HG03064 (cell line): ENCODE measurements at regions not wholly inside any gene's neighbourhood (a gene's known extent, or its start where the extent isn't known, plus 50 kb on each side); places are given as distances from the start of the nearest gene placed in this dataset.
"Not testable (repeated sequence)": the region's sequence is repeated elsewhere in the genome, so short reads cannot be mapped to it uniquely, and the experiment has no call there.

ENCODE experiments used
- ATAC-seq: cut with Tn5 transposase; IDR thresholded peaks from one replicate; pipeline ENCODE4 v1.9.1; 2021; ENCODE audit warnings: low read depth; ENCODE audit not compliant: unreplicated experiment

DNA sequence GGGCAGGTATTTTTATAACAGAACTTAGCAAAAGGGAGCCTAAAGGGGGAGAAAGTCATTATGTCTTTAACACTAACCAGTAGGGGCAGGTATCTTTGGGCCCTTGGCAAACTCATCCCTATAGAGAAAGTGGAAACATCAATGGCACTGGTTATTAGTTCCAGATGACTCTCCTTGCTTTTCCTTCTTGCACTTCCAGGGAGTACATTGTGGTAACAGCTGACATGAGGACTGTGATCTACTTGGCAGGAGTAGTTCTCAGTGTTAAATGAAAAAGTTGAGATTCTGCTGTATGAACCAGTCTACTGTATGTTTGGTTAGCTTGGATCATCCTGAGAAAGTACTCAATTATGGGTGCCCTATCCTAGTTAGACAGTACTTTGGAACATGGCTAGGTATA is 93.6 kb downstream of the ATXN3L start:
- no peak for ATAC-seq

- ATAC-seq = no peak
These were observed 95.8 kb downstream of the ATXN3L start for GRCh38 chrX:13223868-13224567.

- no peak for ATAC-seq
These were observed 98.9 kb downstream of the ATXN3L start for GRCh38 chrX:13220916-13221315.

GRCh38 chrX:13219991-13220764 is 99.7 kb downstream of the ATXN3L start:
- ATAC-seq = no peak

DNA sequence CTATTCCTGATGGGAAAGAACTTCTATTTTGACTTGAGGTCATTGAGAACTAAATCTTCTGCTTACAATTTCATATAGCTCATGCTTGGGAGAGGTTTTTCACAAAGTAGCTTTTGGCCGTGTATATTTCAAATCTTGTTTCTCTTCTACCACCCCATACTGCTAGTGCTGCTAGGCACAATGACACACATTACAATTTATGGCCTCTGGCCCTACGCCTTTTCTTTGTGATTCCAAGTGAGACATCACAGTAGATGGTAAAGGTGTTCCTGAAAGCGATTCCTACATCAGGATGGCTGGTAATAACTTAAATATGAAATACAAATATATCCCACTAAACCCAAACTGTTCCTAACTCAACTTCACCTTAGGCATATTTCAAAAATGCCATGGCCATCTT is 101.1 kb downstream of the ATXN3L start:
- no peak for ATAC-seq

GRCh38 chrX:13216139-13216538 is 103.7 kb downstream of the ATXN3L start:
- no peak for ATAC-seq

GRCh38 chrX:13215729-13216128 is 104.1 kb downstream of the ATXN3L start:
- ATAC-seq = no peak

DNA sequence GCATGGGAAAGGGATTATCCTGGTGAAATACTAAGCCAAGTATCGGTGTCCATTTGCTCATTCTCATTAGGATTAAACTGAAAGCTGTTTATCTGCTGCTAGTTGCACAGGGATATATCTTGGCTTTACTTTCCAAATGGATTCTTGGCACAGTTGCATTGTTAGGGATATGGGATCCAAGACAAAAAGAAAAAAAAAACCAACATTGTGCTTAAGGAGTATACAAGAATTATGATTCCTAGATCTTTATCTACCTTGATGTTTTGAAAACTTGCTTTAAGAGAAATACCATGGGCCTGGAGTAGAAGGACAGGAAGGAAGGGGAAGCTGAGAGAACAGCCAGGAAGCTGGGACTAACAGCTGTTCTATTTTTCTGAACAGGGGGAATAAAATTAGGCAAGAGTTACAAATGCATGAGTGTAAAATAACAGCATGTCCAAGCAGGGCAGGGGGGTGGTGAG is 107.6 kb downstream of the ATXN3L start:
- ATAC-seq = no peak

GRCh38 chrX:13210142-13210541 is 109.7 kb downstream of the ATXN3L start:
- ATAC-seq = not testable (repeated sequence)

- ATAC-seq = not testable (repeated sequence)
These were observed 110.1 kb downstream of the ATXN3L start for GRCh38 chrX:13209704-13210103.

GRCh38 chrX:13208281-13208935 is 111.4 kb downstream of the ATXN3L start:
- ATAC-seq = no peak

DNA sequence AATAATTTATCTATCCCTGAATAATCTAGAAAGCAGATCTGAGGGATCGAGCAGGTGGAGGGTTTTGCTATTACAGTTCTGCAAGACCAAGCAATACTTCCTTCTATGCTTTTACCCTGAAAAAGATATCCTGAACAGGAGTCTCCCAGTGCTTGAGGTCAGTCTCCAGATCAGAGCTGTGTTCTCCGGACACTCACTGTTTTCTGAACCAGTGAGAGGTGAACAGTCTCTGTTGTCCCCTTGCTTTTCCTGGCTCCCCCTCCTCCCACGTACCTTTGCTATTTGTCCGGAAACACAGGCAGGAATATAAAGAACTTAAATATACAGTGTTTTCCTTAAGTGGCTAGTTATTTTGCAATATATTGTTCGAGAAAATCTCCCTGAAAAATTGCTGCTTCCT is 116.6 kb downstream of the ATXN3L start:
- no peak for ATAC-seq

- no peak for ATAC-seq
These were observed 118.1 kb downstream of the ATXN3L start for GRCh38 chrX:13201605-13202219.

DNA sequence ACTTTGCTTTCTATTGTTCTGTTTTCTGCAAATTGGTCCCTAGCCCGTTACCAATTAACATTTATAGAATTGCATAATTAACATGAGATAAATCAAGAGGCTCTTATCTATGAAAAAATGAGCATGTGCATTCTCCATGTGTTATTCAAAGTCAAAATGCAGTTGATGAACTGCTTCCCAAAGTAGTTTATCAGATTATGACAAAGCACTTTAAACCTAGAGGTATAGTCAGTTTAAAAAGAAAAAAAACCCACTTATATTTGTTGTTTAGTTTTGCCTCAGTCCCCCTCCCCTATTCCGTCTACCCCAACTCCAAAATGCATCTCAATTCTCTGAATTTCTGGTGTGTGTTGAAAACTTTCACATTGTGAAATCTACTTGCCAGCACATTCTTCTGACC is 119.5 kb downstream of the ATXN3L start:
- no peak for ATAC-seq

DNA sequence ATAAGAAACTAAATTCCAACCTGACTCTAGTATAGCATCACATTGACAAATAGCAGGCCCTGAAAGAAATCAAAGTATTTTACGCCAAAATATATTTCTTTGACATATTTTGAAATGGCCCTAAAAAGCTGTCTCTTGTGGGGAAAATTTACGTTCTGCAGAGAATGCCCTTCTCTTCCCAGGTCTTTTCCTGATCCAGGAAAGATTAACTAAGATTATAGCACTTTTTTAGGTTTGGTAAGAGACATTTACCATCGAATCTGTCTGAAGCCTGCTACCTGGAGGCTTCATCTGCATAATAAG is 121.1 kb downstream of the ATXN3L start:
- no peak for ATAC-seq

- no peak for ATAC-seq
These were observed 121.6 kb downstream of the ATXN3L start for GRCh38 chrX:13198056-13198761.

GRCh38 chrX:13196782-13197181 is 123.1 kb downstream of the ATXN3L start:
- ATAC-seq = no peak

GRCh38 chrX:13195340-13195739 is 124.5 kb downstream of the ATXN3L start:
- ATAC-seq = no peak

DNA sequence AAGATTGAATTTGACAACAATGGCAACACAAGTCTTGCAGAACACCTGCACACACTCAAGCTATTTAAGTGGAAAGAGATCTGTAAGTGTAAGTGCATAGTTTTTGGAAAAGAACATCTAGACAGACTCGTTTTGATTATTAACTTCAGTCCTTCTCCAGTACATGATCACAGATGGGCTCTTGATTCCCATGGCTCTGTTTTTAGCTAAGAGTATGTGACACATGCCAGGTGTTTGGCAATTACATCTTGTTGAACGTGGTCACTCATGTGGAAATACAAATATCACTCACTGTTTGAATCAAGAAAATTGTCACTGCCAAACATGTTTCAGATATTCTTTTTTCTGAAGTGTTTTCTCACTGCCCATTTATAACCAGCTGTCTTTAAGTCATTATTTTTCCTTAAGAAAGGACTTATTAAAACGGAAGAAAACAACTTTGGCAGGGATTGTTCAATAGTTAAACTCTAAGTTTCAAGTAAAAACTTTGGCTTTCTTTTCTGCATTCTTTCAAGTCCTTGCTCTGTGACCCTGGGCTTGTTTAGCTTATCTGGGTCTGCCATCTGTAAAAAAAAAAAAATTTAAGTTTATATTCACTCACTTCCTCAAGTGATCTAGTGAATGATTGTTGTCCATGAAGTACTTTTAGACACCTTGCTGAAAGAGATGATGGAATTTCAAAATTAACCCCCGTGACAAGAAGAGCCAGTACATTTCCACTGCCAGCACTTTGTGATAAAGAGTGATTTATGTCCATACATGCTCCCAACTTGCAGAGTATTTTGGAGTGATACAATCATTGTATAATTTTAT is 125.4 kb downstream of the ATXN3L start:
- ATAC-seq = no peak

DNA sequence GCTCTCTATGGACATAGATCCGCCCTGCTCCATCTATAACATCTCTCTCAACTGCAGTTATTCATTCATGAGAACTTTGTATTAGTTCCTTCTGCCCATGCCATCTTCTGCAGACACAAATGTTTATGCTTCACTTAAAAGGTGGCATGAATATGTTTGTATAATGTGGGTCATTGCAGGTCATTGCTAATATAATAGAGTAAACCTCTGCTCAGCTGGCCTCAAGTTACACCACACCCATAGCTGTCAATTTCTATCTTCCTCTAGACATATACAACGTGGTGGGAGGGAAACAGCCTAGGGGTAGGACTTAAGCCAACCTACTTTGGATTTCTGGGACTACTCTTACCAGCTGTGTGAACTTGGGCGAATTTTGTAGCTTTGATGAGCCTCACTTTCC is 129.8 kb downstream of the ATXN3L start:
- ATAC-seq = no peak
